BJ (cell line): ENCODE measurements at regions not wholly inside any gene's neighbourhood (a gene's known extent, or its start where the extent isn't known, plus 50 kb on each side); places are given as distances from the start of the nearest gene placed in this dataset.

Experiments used
- CTCF ChIA-PET: fragments of 350-600 bp; formaldehyde crosslinking; extraction: SDS; loops from one replicate; lab custom pipeline; 2021; ENCODE audit warnings: antibody characterized with exemption, inconsistent platforms; lab: Yijun Ruan, JAX
- POLR2A ChIA-PET: fragments of 300-600 bp; sonication (Branson Sonifier 250); formaldehyde crosslinking; extraction: SDS; loops from one replicate; lab custom pipeline; 2021; ENCODE audit warnings: antibody characterized with exemption; lab: Charles Lee
- DNase-seq: peaks from one replicate; pipeline ENCODE4 v3.0.0-alpha.2; 2011; ENCODE audit warnings: low read depth
- H3K27me3 ChIP-seq: 2 replicates; pipeline ENCODE4 v1.6.0; 2011; ENCODE audit warnings: low read length; ENCODE audit not compliant: control insufficient read depth, insufficient read depth
- H3K36me3 ChIP-seq: 2 replicates; pipeline ENCODE4 v1.5.1; 2011; ENCODE audit warnings: low read length; ENCODE audit not compliant: control insufficient read depth, insufficient read depth
- H3K4me3 ChIP-seq: 2 replicates; pipeline ENCODE4 v1.5.1; 2011; ENCODE audit warnings: low read depth, mild to moderate bottlenecking, control low read depth, low read length
- CTCF ChIP-seq: IDR thresholded peaks from 2 replicates; pipeline ENCODE4 v1.5.1; 2011; ENCODE audit warnings: low read depth, mild to moderate bottlenecking, control low read depth, inconsistent platforms, low read length, moderate library complexity; ENCODE audit not compliant: insufficient read depth

GRCh38 chr4:90007494-90008167, 113.0 kb downstream of the MMRN1 start:
- H3K4me3 ChIP-seq: no peak overlapping the region
- ChIA-PET POLR2A (no interaction called here), CTCF (no interaction called here)
- no peaks in the 10 kb centered on the region for H3K36me3 ChIP-seq
- no peak for TF ChIP-seq CTCF
- H3K27me3 ChIP-seq: no peaks in the 10 kb centered on the region
- DNase-seq: no peak

GRCh38 chr4:90012918-90013317, 114.3 kb upstream of the CCSER1 start:
- DNase-seq: no peak
- no peak for TF ChIP-seq CTCF
- no peak overlapping the region for H3K4me3 ChIP-seq
- CTCF ChIA-PET: no interaction called here
- H3K27me3 ChIP-seq: no peaks in the 10 kb centered on the region
- no peaks in the 10 kb centered on the region for H3K36me3 ChIP-seq
- POLR2A ChIA-PET: no interaction called here

- no peak for DNase-seq
- TF ChIP-seq CTCF: no peak
- Histone ChIP-seq H3K4me3 (no peak overlapping the region), H3K27me3 (no peaks in the 10 kb centered on the region), H3K36me3 (no peaks in the 10 kb centered on the region)
- ChIA-PET POLR2A (no interaction called here), CTCF (no interaction called here)
These were observed 102.7 kb upstream of the CCSER1 start for GRCh38 chr4:90024519-90024918.

- ChIA-PET POLR2A (no interaction called here), CTCF (no interaction called here)
- TF ChIP-seq CTCF: no peak
- no peak overlapping the region for H3K4me3 ChIP-seq
- no peaks in the 10 kb centered on the region for H3K36me3 ChIP-seq
- H3K27me3 ChIP-seq: no peaks in the 10 kb centered on the region
- DNase-seq: no peak
These were observed 101.9 kb upstream of the CCSER1 start for GRCh38 chr4:90025248-90025647.

GRCh38 chr4:90027565-90027964, 99.6 kb upstream of the CCSER1 start:
- ChIA-PET CTCF (interaction anchor here (1.6 kb wide), 1 partner anchor 24 kb away, joined by 3 read pairs; no protein-coding TSS in a partner anchor), POLR2A (no interaction called here)
- H3K27me3 ChIP-seq: no peaks in the 10 kb centered on the region
- no peak overlapping the region for H3K4me3 ChIP-seq
- no peak for DNase-seq
- no peaks in the 10 kb centered on the region for H3K36me3 ChIP-seq
- no peak for TF ChIP-seq CTCF
